ENCODE measurements at regions not wholly inside any gene's neighbourhood (a gene's known extent, or its start where the extent isn't known, plus 50 kb on each side); places are given as distances from the start of the nearest gene placed in this dataset.

GRCh38 chr3:193048127-193048526 lies 130.5 kb upstream of the MB21D2 start:
- peaks cover 6% of the 10 kb centered on the region; the same call in 1 of the 2 replicates for H3K4me1 ChIP-seq (ENCODE audit: insufficient read depth)
- Mint-ChIP-seq H3K27ac (no peak overlapping the region), H3K36me3 (ENCODE audit: low read depth) (no peaks in the 10 kb centered on the region), H3K4me3 (no peak overlapping the region), H3K27me3 (ENCODE audit: insufficient read depth, low read depth, poor library complexity) (no peaks in the 10 kb centered on the region), H3K4me1 (peaks cover 6% of the 10 kb centered on the region; the same call in 2 of the 3 replicates), H3K9me3 (no peaks in the 10 kb centered on the region)
- no peaks in the 10 kb centered on the region for H3K27me3 ChIP-seq (ENCODE audit: insufficient read depth)
- no peak for DNase-seq (ENCODE audit: low spot score)
- H3K27ac ChIP-seq (ENCODE audit: low read depth): no peak overlapping the region
- H3F3A ChIP-seq (replicated peaks; ENCODE audit: low read depth): no peaks in the 10 kb centered on the region
- H3K79me2 ChIP-seq (replicated peaks; ENCODE audit: insufficient read depth): no peaks in the 10 kb centered on the region
- TF ChIP-seq NANOG (IDR thresholded peaks at IDR 0.05; ENCODE audit: borderline replicate concordance) (no peak), CREB1 (CRISPR knock-in tag; IDR thresholded peaks at IDR 0.05; ENCODE audit: low read depth) (no peak), ZNF462 (CRISPR knock-in tag; IDR thresholded peaks at IDR 0.05) (no peak), REST (IDR thresholded peaks at IDR 0.05; ENCODE audit: unreplicated experiment) (no peak), ETS1 (IDR thresholded peaks at IDR 0.05) (no peak), CTCF (conservative IDR thresholded peaks at IDR 0.05; ENCODE audit: low read depth in 2 of 2) (no peak), EZH2 (IDR thresholded peaks at IDR 0.05; ENCODE audit: low read depth, unreplicated experiment) (no peak), ZNF114 (CRISPR knock-in tag; IDR thresholded peaks at IDR 0.05) (no peak), STAT1 (IDR thresholded peaks at IDR 0.05; ENCODE audit: unreplicated experiment) (no peak), ZNF331 (CRISPR knock-in tag; IDR thresholded peaks at IDR 0.05; ENCODE audit: low read depth) (no peak)
- no peak overlapping the region for H2AFZ ChIP-seq
- ATAC-seq: no peak
- H3K4me3 ChIP-seq: no peak overlapping the region
- no peaks in the 10 kb centered on the region; the same call in 1 of the 2 replicates for H3K36me3 ChIP-seq (ENCODE audit: insufficient read depth)
- H3K9me2 ChIP-seq (ENCODE audit: insufficient read depth): no peaks in the 10 kb centered on the region
- H4K20me1 ChIP-seq (replicated peaks; ENCODE audit: insufficient read depth): no peaks in the 10 kb centered on the region
- no peak overlapping the region for H3K4me2 ChIP-seq
